ENCODE measurements at regions not wholly inside any gene's neighbourhood (a gene's known extent, or its start where the extent isn't known, plus 50 kb on each side); places are given as distances from the start of the nearest gene placed in this dataset.

- no peak for TF ChIP-seq CTCF (IDR thresholded peaks at IDR 0.05; ENCODE audit: low read depth, low read length)
- no peak for TF ChIP-seq EZH2phosphoT487 (IDR thresholded peaks at IDR 0.05; ENCODE audit: low read depth)
Observed at GRCh38 chr2:122514451-122514996, 759.1 kb downstream of the TSN start.

Measured in OCI-LY3 (cell line).